ENCODE measurements at regions not wholly inside any gene's neighbourhood (a gene's known extent, or its start where the extent isn't known, plus 50 kb on each side); places are given as distances from the start of the nearest gene placed in this dataset.

DNA sequence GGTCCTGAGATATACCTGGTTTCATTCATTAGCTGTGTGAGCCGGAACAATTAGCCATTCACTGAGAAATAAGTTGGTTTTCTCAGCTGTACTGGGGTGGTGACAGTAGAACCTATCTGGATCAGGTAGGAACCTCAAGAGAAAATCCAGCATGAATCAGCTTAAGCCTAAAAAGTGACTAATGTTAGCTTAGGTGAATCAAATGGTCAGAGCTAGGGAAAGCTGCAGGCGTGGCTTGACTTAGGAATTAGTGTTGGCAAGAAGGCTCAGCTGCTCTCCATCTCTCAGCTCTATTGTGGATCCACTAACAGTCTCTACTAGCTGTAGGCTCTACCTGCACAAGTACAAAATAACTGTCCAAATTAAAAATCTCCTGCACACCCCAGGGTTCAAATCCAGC is 1025.5 kb downstream of the RAB28 start:
- DNase-seq (ENCODE audit: low spot score) = no peak
- in situ Hi-C loops (cut with MboI; ENCODE audit: low sequenced_read_pairs, unreplicated experiment) = no loop called here

DNA sequence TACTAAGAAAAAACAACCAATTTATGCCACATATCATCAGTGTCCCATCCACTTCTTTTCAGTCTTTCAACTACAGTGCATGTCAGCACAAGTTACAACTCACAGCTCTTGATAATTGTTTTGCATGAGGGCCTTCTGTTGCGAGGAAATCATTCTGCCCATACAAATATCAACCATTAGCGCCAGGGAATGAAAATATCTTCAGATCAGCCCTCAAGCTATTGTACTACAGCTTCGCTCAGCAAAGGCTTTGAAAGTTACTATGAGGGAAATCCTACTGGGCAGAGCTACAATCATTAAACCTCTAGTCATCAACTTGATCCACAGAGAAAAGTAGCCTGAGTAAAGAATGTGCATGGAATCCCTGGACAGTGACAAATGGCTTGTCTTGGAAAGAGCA is 1023.6 kb upstream of the HS3ST1 start:
- no peak for DNase-seq (ENCODE audit: low spot score)
- in situ Hi-C loops (cut with MboI; ENCODE audit: low sequenced_read_pairs, unreplicated experiment) = no loop called here
- TF ChIP-seq, protein P1, sequence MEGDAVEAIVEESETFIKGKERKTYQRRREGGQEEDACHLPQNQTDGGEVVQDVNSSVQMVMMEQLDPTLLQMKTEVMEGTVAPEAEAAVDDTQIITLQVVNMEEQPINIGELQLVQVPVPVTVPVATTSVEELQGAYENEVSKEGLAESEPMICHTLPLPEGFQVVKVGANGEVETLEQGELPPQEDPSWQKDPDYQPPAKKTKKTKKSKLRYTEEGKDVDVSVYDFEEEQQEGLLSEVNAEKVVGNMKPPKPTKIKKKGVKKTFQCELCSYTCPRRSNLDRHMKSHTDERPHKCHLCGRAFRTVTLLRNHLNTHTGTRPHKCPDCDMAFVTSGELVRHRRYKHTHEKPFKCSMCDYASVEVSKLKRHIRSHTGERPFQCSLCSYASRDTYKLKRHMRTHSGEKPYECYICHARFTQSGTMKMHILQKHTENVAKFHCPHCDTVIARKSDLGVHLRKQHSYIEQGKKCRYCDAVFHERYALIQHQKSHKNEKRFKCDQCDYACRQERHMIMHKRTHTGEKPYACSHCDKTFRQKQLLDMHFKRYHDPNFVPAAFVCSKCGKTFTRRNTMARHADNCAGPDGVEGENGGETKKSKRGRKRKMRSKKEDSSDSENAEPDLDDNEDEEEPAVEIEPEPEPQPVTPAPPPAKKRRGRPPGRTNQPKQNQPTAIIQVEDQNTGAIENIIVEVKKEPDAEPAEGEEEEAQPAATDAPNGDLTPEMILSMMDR (IDR thresholded peaks at IDR 0.05; ENCODE audit: borderline replicate concordance, control extremely low read depth, extremely low read depth, insufficient read depth, missing control alignments) = no peak

More for the DNA sequence above, 1025.5 kb downstream of the RAB28 start:
- TF ChIP-seq, protein P1 (IDR thresholded peaks at IDR 0.05; ENCODE audit: borderline replicate concordance, control extremely low read depth, extremely low read depth, insufficient read depth, missing control alignments) = no peak

DNA sequence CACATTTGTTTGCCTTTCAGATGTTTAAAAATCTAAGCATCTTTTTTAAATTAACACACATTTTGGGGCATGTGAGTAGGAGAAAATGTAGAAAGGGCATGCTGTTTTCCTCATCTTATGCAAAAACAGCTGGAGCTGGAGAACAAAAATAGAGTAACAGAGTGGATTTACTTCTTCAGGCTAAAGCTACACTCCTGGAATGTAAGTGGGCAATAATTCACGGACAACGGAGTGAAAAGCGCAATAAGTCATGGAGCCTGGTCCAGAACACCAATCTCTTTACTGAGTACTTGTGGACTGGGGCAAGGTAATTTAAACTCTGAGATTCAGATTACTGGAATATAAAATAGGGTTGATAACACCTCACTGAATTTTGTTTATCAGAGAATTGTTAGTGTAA is 1018.8 kb upstream of the HS3ST1 start:
- no peak for DNase-seq (ENCODE audit: low spot score)
- TF ChIP-seq, protein P1 (IDR thresholded peaks at IDR 0.05; ENCODE audit: borderline replicate concordance, control extremely low read depth, extremely low read depth, insufficient read depth, missing control alignments) = no peak
- in situ Hi-C loops (cut with MboI; ENCODE audit: low sequenced_read_pairs, unreplicated experiment) = no loop called here

DNA sequence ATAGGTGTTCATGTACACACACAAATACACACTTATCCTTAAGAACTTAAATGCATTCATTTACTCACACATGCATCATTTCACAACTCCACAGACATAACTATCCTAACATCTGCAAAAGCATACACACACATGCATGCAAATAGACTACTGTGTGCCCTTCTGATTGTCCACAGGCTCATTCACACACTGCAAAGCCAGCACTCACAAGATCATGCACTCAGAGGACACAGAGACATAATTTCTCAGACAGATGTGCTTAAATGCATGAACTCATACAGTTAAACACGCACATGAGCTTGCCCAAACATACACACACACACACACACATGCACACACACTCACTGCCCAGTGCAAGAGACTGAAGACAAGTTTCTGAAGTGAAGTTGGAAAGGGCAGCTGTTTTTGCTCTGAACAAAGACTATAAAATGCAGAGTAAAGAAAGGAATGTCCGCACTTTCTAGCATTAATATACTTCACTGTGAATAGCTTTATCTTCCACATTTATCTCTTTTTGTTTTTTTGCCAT is 1018.0 kb upstream of the HS3ST1 start:
- in situ Hi-C loops (cut with MboI; ENCODE audit: low sequenced_read_pairs, unreplicated experiment) = no loop called here
- TF ChIP-seq, protein P1 (IDR thresholded peaks at IDR 0.05; ENCODE audit: borderline replicate concordance, control extremely low read depth, extremely low read depth, insufficient read depth, missing control alignments) = no peak
- DNase-seq (ENCODE audit: low spot score) = no peak

DNA sequence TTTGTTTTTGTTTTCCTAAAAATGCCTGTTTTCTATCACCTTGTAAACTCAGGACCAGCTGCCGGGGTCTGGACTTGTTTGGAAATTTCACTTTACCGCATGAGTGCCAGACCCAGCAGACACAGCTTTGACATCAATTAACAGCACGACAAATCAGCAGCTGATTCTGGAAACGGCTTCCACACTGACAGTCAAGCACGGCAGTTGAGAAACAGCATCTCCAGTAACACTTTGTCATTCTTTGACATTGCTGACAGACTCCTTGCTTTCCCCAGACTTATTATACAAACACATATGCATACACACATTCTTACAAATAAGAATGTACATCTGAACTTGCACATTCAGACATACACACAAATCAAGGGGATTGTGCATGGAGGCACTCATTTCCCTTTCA is 1017.6 kb upstream of the HS3ST1 start:
- no peak for DNase-seq (ENCODE audit: low spot score)
- in situ Hi-C loops (cut with MboI; ENCODE audit: low sequenced_read_pairs, unreplicated experiment) = no loop called here

DNA sequence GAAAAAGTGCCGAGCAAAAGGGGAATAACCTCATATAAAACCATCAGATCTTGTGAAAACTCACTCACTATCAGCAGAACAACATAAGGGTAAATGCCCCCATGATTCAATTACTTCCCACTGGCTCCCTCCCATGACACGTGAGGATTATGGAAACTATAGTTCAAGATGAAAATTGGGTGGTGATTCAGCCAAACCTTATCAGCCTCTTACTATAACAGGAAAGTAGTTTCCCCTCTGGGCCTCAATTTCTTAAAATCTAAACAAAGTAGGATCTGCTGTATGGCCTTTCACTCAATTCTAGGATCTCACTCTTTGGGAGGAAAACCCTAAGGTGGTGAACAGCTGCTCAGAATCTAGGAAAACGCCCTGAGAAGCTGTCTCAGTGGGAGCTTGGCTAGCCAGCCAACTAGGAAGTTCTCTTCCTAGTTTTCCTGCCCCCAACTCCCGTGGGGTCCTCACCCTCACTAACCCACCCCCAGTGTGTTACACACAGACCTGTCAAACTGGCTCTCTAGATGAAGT is 1017.1 kb upstream of the HS3ST1 start:
- DNase-seq (ENCODE audit: low spot score) = no peak
- in situ Hi-C loops (cut with MboI; ENCODE audit: low sequenced_read_pairs, unreplicated experiment) = no loop called here

More for the DNA sequence above, 1017.6 kb upstream of the HS3ST1 start:
- TF ChIP-seq, protein P1 (IDR thresholded peaks at IDR 0.05; ENCODE audit: borderline replicate concordance, control extremely low read depth, extremely low read depth, insufficient read depth, missing control alignments) = no peak

More for the DNA sequence above, 1017.1 kb upstream of the HS3ST1 start:
- TF ChIP-seq, protein P1 (IDR thresholded peaks at IDR 0.05; ENCODE audit: borderline replicate concordance, control extremely low read depth, extremely low read depth, insufficient read depth, missing control alignments) = no peak

Data from GM13976 (cell line).